HepG2 (cell line): ENCODE measurements at regions not wholly inside any gene's neighbourhood (a gene's known extent, or its start where the extent isn't known, plus 50 kb on each side); places are given as distances from the start of the nearest gene placed in this dataset.

Experiments
- ATAC-seq: fragments of 200-7000 bp; cut with Tn5 transposase; 3 replicates; pipeline ENCODE4 v1.9.1; 2020; ENCODE audit warnings: mild to moderate bottlenecking, moderate library complexity
- BruUV-seq: library from RNA; stranded (reverse); fragments of 400-500 nt; replicated peaks from 2 replicates; lab custom pipeline; 2021; lab: Mats Ljungman, UMichigan
- CTCF ChIA-PET: fragments of 300-600 bp; formaldehyde crosslinking; extraction: SDS; loops from one replicate; lab custom pipeline; 2021; ENCODE audit warnings: low total read pairs, inconsistent platforms, low intra/inter-chr PET ratio; lab: Yijun Ruan, JAX
- POLR2A ChIA-PET: fragments of 350-600 bp; sonication (Branson Sonifier 250); formaldehyde crosslinking; loops from one replicate; lab custom pipeline; 2020; ENCODE audit warnings: antibody characterized with exemption, inconsistent platforms; lab: Yijun Ruan, JAX
- DNase-seq: peaks from one replicate; pipeline ENCODE4 v3.0.0-alpha.2; 2015; ENCODE audit warnings: low spot score
- FAIRE-seq: peaks from 3 replicates; lab custom pipeline; 2011; peaks lifted over from hg19 to GRCh38; lab: Jason Lieb, UNC
- H2AFZ ChIP-seq: one replicate; pipeline ENCODE4 v1.6.1; 2011; ENCODE audit warnings: low read length, inconsistent platforms
- H3K27ac ChIP-seq: fragments of 300-600 bp; 3 replicates; pipeline ENCODE4 v1.8.0; 2011; ENCODE audit warnings: mixed run types, mild to moderate bottlenecking, mixed read lengths, low read length, inconsistent platforms; ENCODE audit not compliant: insufficient read depth; ENCODE audit errors: extremely low read length
- H3K27me3 ChIP-seq, 2 experiments: fragments of 200-600 bp in 1 of 2; 2 replicates in 1 of 2; 3 replicates in 1 of 2; pipeline versions ENCODE4 v1.6.0 to v1.8.0; 2011; ENCODE audit warnings: low read length in 2 of 2, mild to moderate bottlenecking in 2 of 2, moderate library complexity in 2 of 2, inconsistent platforms in 1 of 2; ENCODE audit not compliant: insufficient read depth in 2 of 2, control insufficient read depth in 1 of 2
- H3K36me3 ChIP-seq, 2 experiments: fragments of 200-600 bp in 1 of 2; replicated peaks in 1 of 2; 2 replicates in 1 of 2; 3 replicates in 1 of 2; pipeline versions ENCODE4 v1.5.1 to v1.8.0; 2011; ENCODE audit warnings: low read length in 2 of 2, inconsistent platforms in 1 of 2; ENCODE audit not compliant: insufficient read depth in 2 of 2, control insufficient read depth in 1 of 2
- H3K4me1 ChIP-seq: 2 replicates; pipeline ENCODE4 v1.5.1; 2012; ENCODE audit warnings: low read length, inconsistent platforms; ENCODE audit not compliant: insufficient read depth
- H3K4me2 ChIP-seq: 2 replicates; pipeline ENCODE4 v1.6.0; 2011; ENCODE audit warnings: low read depth, low read length, inconsistent platforms
- H3K4me3 ChIP-seq, 3 experiments: fragments of 200-600 bp in 1 of 3; sonication (generic), shearing (Covaris generic) in 1 of 3; replicated peaks in 1 of 3; 2 replicates each; pipeline ENCODE4 v1.5.1; 2011 to 2016; ENCODE audit warnings: low read length in 3 of 3, inconsistent platforms in 2 of 3, low read depth in 2 of 3, mild to moderate bottlenecking in 2 of 3, control low read depth in 1 of 3, mixed read lengths in 1 of 3; ENCODE audit not compliant: insufficient read depth in 1 of 3
- H3K79me2 ChIP-seq: one replicate; pipeline ENCODE4 v1.6.1; 2011; ENCODE audit warnings: low read length, inconsistent platforms; ENCODE audit not compliant: insufficient read depth
- H3K9ac ChIP-seq: 2 replicates; pipeline ENCODE4 v1.6.0; 2011; ENCODE audit warnings: mild to moderate bottlenecking, low read depth, low read length, inconsistent platforms; ENCODE audit not compliant: insufficient read depth
- H3K9me3 ChIP-seq: 2 replicates; pipeline ENCODE4 v1.5.1; 2012; ENCODE audit warnings: mild to moderate bottlenecking, low read length
- H4K20me1 ChIP-seq: 2 replicates; pipeline ENCODE4 v1.6.0; 2011; ENCODE audit warnings: inconsistent platforms, mild to moderate bottlenecking, low read length, moderate library complexity; ENCODE audit not compliant: insufficient read depth
- ARNTL ChIP-seq: sonication (generic); formaldehyde crosslinking; IDR thresholded peaks from 2 replicates; pipeline ENCODE4 v1.4.0; 2020; ENCODE audit warnings: mild to moderate bottlenecking, missing genetic modification reagents
- ATF1 ChIP-seq: IDR thresholded peaks from 2 replicates; pipeline ENCODE4 v1.6.1; 2016; ENCODE audit warnings: mild to moderate bottlenecking, control low read depth
- ATRX ChIP-seq: sonication (generic); formaldehyde crosslinking; IDR thresholded peaks from 2 replicates; pipeline ENCODE4 v1.4.0; 2020; ENCODE audit warnings: missing genetic modification reagents, borderline replicate concordance
- CCDC6 ChIP-seq: sonication (generic); formaldehyde crosslinking; IDR thresholded peaks from 2 replicates; pipeline ENCODE4 v1.8.1; 2022; ENCODE audit warnings: mild to moderate bottlenecking, missing genetic modification reagents, moderate library complexity
- ELF3 ChIP-seq: IDR thresholded peaks from 2 replicates; pipeline ENCODE4 v1.6.1; 2016; ENCODE audit warnings: missing genetic modification reagents, missing compliant biosample characterization
- SRY ChIP-seq: sonication (generic); formaldehyde crosslinking; IDR thresholded peaks from 2 replicates; pipeline ENCODE4 v1.8.0; 2022; ENCODE audit warnings: mild to moderate bottlenecking, missing genetic modification reagents
- TEAD2 ChIP-seq: sonication (generic); formaldehyde crosslinking; IDR thresholded peaks from 2 replicates; pipeline ENCODE4 v1.9.0; 2021; ENCODE audit warnings: missing genetic modification reagents
- ZNF350 ChIP-seq: sonication (generic); formaldehyde crosslinking; IDR thresholded peaks from 2 replicates; pipeline ENCODE4 v1.4.0; 2020; ENCODE audit warnings: mild to moderate bottlenecking, low read depth, missing genetic modification reagents, borderline replicate concordance
- ZNF567 ChIP-seq: sonication (generic); formaldehyde crosslinking; IDR thresholded peaks from 2 replicates; pipeline ENCODE4 v1.8.1; 2023; ENCODE audit warnings: mild to moderate bottlenecking, missing genetic modification reagents, borderline replicate concordance
- ZNF577 ChIP-seq: sonication (generic); formaldehyde crosslinking; IDR thresholded peaks from 2 replicates; pipeline ENCODE4 v1.4.0; 2020; ENCODE audit warnings: mild to moderate bottlenecking, low read depth, missing genetic modification reagents, borderline replicate concordance
- ZNF615 ChIP-seq: sonication (generic); formaldehyde crosslinking; IDR thresholded peaks from 2 replicates; pipeline ENCODE4 v1.5.0; 2020; ENCODE audit warnings: mild to moderate bottlenecking, missing genetic modification reagents, borderline replicate concordance
- WGBS: methylation state at CpG from one replicate; pipeline ENCODE4 v1.1.6; 2017; ENCODE audit warnings: low lambda C conversion rate; 5-methylcytosine and 5-hydroxymethylcytosine counted together
- in situ Hi-C: cut with HindIII; loops from 2 replicates; pipeline ENCODE4 v1.10.0; 2017; ENCODE audit warnings: low pct_unique_long_range_greater_than_20kb; ENCODE audit not compliant: extremely low pct_ligation_motif_present
- intact Hi-C: fragments of 100-400 bp; cut with micrococcal nuclease; formaldehyde crosslinking; loops from one replicate; pipeline ENCODE4 v1.10.0; 2022; ENCODE audit not compliant: unreplicated experiment
- TF ChIP-seq, protein P1 (sequence below): sonication (generic); formaldehyde crosslinking; IDR thresholded peaks from 2 replicates; pipeline ENCODE4 v1.4.0; 2020; ENCODE audit warnings: missing genetic modification reagents
- TF ChIP-seq, protein P2 (sequence below): IDR thresholded peaks from 2 replicates; pipeline ENCODE4 v1.6.1; 2016

DNA sequence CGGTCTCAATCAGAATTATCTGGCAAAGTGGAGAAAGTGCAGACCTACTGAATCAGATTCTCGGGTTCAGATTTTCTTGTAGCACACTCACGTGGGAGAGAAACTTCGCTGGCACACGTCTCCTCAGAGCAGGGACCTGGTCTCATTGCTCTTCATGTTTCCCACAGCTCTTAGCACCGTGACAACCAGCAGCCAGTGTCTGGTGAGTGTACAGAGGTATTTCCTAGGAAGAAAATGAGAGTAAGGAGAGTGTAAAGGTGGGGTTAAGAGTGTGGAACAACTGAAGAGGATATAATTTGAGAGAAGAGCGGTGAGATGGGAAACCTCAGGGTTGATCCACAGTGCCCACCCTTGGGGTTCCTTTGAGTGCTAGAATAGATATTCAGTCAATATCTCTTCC is 89.2 kb downstream of the ARF6 start:
- no peak overlapping the region for H3K4me3 ChIP-seq
- H2AFZ ChIP-seq, result no peak overlapping the region
- no peaks in the 10 kb centered on the region for H3K79me2 ChIP-seq
- intact Hi-C loops, result no loop called here
- DNase-seq, result no peak
- in situ Hi-C loops, result no loop called here
- no peaks in the 10 kb centered on the region for H3K27me3 ChIP-seq
- FAIRE-seq, result no peak
- no peak overlapping the region for H3K4me2 ChIP-seq
- H3K9ac ChIP-seq, result no peak overlapping the region
- H3K4me1 ChIP-seq, result peaks cover 37% of the 10 kb centered on the region
- no peak for TF ChIP-seq ELF3 (CRISPR knock-in tag)
- H3K27ac ChIP-seq, result no peak overlapping the region
- ChIA-PET CTCF (no interaction called here), POLR2A (no interaction called here)
- BruUV-seq, result no TSS peak
- WGBS, result 98% methylated on average over 7 of the region's 7 CpGs
- no peaks in the 10 kb centered on the region for H3K36me3 ChIP-seq
- no peaks in the 10 kb centered on the region for H4K20me1 ChIP-seq
- H3K9me3 ChIP-seq, result no peaks in the 10 kb centered on the region
- no peak for ATAC-seq

DNA sequence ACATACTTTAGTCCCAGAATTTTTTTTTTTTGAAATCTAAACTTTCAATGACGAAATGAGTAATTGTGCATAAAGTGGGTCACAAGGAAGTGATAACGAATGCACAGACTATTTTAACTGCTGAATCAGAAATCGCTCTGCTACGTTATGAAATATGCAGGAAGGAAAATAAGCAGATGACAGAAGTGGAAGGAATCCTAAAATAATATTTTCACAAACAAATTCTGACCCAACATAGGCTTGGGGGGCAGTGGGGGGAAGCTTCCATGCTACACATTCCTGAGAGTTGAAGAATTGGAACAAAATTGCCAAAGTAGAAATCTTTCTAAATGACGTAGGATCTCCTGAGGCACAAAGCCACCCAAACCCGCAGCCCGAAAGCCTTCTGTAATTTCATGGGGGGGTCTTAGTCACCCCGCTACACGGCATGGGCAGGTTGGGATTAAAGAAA is 89.6 kb downstream of the ARF6 start:
- no peaks in the 10 kb centered on the region for H3K9me3 ChIP-seq
- no peak for DNase-seq
- no peak overlapping the region for H2AFZ ChIP-seq
- ChIA-PET POLR2A (no interaction called here), CTCF (no interaction called here)
- no peak for FAIRE-seq
- 91% methylated on average over 9 of the region's 9 CpGs for WGBS
- H3K4me1 ChIP-seq, result peaks cover 37% of the 10 kb centered on the region
- in situ Hi-C loops (no loop called here), intact Hi-C loops (no loop called here)
- H3K27ac ChIP-seq, result no peak overlapping the region
- H3K9ac ChIP-seq, result no peak overlapping the region
- H3K4me2 ChIP-seq, result no peak overlapping the region
- no TSS peak for BruUV-seq
- TF ChIP-seq, protein P1, sequence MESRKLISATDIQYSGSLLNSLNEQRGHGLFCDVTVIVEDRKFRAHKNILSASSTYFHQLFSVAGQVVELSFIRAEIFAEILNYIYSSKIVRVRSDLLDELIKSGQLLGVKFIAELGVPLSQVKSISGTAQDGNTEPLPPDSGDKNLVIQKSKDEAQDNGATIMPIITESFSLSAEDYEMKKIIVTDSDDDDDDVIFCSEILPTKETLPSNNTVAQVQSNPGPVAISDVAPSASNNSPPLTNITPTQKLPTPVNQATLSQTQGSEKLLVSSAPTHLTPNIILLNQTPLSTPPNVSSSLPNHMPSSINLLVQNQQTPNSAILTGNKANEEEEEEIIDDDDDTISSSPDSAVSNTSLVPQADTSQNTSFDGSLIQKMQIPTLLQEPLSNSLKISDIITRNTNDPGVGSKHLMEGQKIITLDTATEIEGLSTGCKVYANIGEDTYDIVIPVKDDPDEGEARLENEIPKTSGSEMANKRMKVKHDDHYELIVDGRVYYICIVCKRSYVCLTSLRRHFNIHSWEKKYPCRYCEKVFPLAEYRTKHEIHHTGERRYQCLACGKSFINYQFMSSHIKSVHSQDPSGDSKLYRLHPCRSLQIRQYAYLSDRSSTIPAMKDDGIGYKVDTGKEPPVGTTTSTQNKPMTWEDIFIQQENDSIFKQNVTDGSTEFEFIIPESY, result no peak
- TF ChIP-seq ZNF615 (CRISPR knock-in tag) (no peak), CCDC6 (CRISPR knock-in tag) (no peak), ATF1 (CRISPR knock-in tag) (no peak), ATRX (CRISPR knock-in tag) (no peak), ZNF567 (CRISPR knock-in tag) (no peak), TEAD2 (CRISPR knock-in tag) (no peak), ZNF577 (CRISPR knock-in tag) (no peak), ZNF350 (CRISPR knock-in tag) (no peak), SRY (CRISPR knock-in tag) (no peak), ARNTL (CRISPR knock-in tag) (no peak)
- TF ChIP-seq, protein P2, sequence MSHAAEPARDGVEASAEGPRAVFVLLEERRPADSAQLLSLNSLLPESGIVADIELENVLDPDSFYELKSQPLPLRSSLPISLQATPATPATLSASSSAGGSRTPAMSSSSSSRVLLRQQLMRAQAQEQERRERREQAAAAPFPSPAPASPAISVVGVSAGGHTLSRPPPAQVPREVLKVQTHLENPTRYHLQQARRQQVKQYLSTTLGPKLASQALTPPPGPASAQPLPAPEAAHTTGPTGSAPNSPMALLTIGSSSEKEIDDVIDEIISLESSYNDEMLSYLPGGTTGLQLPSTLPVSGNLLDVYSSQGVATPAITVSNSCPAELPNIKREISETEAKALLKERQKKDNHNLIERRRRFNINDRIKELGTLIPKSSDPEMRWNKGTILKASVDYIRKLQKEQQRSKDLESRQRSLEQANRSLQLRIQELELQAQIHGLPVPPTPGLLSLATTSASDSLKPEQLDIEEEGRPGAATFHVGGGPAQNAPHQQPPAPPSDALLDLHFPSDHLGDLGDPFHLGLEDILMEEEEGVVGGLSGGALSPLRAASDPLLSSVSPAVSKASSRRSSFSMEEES (CRISPR knock-in tag), result no peak
- no peaks in the 10 kb centered on the region for H3K79me2 ChIP-seq
- no peaks in the 10 kb centered on the region for H4K20me1 ChIP-seq
- H3K27me3 ChIP-seq, result no peaks in the 10 kb centered on the region
- no peak overlapping the region for H3K4me3 ChIP-seq
- ATAC-seq, result no peak
- H3K36me3 ChIP-seq, result no peaks in the 10 kb centered on the region
